GM19328 (cell line): ENCODE measurements at regions not wholly inside any gene's neighbourhood (a gene's known extent, or its start where the extent isn't known, plus 50 kb on each side); places are given as distances from the start of the nearest gene placed in this dataset.
"Not testable (repeated sequence)": the region's sequence is repeated elsewhere in the genome, so short reads cannot be mapped to it uniquely, and the experiment has no call there.

Experiments
- ATAC-seq: cut with Tn5 transposase; IDR thresholded peaks from one replicate; pipeline ENCODE4 v1.9.1; 2021; ENCODE audit warnings: mild to moderate bottlenecking, moderate library complexity; ENCODE audit not compliant: unreplicated experiment

DNA sequence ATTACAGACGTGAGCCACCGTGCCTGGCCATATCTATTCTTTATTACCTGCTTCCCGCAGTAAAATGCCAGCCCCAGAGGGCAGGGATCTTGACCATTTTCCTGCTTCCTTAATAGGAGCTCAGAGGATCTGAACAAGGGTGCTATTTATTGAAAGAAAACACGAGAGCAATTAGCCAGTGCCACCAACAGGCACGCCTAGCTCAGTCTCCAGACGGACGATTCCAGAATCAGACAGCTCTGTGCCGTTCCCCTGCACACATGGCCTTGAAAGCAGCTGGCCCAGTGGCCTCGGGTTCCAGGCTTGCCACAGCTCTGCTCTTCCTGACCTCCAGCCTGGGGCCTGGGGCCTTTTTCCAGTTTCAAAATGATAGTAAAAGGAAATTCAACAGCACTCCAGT, 135.2 kb upstream of the RFLNA start:
- no peak for ATAC-seq

DNA sequence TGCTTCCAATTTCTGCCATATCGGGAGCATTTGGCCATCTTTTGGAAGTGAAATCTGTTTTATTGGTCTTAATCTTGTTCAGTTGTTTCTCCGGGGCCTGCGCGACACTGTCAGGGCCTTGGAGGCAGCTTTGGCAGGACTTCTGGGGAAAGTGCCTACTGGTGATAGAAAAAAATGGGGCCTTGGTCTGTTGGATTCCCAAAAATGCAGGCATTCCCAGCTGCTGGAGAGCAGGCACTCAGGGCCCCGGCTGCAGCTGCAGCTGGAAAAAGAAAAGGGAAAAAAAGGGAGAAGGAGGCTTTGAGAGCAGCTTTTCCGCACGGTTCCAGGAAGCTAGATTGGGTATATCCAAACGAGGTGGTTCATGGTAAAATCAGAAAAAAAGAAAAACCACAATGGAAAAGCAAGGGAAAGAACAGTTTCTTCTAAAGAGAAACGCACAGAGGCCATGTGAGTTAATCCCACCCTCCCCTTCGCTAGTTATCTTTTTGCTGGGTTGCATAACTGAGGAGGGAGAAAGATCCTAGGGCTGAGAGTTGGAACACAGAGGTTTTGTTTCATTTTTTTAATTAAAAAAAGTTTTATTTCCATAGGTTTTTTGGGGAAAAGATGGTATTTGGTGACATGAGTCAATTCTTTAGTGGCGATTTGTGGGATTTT, 134.7 kb upstream of the RFLNA start:
- no peak for ATAC-seq

DNA sequence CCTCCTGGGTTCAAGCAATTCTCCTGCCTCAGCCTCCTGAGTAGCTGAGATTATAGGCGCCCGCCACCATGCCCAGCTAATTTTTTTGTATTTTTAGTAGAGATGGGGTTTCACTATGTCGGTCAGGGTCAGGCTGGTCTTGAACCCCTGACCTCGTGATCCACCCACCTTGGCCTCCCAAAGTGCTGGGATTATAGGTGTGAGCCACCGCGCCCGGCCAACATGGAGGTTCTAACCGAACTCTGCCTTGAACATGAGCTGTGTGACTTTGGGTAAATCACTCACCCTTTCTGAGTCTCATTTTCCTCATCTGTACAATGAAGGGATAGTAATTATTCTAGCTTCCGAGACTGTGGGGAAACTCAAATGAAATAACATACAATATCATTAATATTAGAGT, 133.5 kb upstream of the RFLNA start:
- ATAC-seq, result not testable (repeated sequence)

DNA sequence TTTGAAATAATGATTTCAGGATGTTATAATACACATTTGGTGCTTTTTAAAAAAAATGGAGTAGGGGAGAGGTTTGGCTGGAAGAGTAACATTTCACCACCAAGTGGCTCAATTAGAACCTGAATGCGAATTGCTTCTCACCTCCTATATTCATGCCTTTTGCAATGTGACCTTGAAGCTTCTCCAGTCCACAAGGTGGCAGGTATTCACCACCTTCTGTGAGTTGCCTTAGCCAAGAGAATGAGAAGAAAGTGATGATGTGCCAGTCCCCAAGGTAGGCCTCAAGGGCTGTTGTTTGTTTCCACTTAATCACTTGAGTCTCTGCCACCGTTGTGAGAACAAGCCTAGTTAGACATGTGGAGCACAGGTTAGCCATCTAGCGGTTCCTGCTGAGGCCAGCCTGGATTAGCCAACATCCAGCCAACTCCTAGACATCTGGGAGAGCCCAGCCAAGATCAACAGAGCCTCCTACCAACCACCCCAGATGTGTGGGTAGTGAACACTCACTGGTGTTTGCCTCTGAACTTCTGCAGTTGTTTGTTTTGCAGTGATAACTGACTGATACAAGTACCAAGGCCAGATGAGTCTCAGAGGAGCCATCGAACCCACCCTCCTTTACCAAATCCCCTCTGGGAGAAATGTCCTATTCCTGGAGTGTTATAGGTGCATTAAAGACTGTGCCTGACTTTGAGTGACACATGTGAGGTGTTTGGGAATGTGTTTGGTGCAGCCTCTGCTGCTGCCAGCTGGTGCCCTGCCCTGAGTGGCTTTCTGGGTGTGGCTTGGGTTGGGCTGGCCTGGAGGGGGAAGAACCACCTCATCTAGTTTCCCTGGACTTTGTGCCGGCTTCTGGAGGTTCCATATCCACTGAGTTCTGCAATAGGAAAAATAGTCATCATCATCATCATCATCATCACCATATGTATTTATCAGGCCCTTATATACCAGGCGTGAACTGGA, 132.5 kb upstream of the RFLNA start:
- no peak for ATAC-seq

DNA sequence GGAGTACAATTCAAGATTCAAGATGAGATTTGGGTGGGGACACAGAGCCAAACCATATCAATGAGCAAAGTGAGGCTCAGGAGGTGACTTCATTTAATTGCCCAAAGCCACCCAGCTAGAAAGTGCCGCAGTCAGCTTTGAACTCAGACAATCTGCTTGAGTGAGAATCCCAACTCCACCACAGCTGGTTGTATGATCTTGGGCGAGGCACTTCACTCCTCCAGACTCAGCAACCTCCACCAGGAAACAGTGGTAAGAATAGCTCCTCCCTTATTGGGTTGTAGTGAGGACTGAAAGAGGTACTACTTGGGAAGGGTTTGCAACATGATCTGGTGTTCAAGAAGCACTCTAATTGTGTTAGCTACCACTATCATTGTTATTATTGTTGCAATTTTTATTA, 129.2 kb upstream of the RFLNA start:
- ATAC-seq, result no peak

DNA sequence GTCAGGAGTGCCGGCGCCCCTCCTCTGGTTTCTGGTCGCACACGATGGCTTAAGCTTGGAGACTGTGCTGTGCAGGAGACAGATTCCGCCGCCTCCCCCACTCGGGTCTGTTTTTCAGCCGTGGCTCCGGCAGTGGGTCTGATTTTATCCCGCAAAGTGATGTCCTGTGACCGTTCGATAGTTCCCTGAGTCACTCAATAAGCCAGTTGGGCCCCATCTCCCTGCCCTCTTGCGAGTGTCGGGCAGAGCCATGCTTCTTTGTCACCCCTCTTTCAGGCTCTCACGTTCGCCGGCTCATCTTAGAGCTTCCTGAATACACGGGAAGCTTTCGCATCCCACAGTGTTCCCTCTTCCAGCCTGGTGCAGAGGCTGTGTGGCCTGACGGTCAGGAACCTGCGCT, 127.8 kb upstream of the RFLNA start:
- ATAC-seq, result no peak

DNA sequence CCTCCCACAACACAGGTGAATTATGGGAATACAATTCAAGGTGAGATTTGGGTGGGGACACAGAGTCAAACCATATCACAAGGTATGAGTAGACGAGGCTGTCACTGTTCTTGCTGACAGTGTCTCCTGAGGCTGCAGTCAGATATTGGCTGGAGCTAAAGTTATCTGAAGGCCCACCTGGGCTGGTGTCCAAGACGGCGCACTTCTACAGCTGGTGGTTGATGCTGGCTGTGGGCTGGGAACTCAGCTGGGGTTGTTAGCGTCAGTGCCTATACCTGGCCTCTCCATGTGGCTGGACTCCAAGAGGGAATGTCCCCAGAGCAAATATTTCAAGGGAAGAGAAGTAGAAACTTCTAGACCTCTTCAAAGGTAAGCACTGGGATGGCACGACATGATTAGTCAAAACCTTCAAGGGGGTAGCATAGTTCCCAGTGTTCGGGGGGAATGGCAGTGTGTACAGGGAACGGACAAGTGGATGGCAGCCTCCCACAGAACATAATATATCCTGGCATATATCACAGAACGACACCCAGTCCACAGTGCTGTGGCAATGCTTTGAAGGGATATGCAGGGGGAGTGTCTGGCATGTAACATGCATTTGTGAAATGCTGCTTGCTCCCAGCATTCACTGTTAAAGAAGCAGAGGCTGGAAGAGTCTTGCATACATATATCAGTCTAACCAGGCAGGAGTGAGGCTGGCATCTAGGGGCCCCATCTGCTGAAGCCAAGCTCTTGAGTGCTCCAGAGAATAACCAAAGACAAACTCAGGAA, 126.7 kb upstream of the RFLNA start:
- ATAC-seq, result no peak

DNA sequence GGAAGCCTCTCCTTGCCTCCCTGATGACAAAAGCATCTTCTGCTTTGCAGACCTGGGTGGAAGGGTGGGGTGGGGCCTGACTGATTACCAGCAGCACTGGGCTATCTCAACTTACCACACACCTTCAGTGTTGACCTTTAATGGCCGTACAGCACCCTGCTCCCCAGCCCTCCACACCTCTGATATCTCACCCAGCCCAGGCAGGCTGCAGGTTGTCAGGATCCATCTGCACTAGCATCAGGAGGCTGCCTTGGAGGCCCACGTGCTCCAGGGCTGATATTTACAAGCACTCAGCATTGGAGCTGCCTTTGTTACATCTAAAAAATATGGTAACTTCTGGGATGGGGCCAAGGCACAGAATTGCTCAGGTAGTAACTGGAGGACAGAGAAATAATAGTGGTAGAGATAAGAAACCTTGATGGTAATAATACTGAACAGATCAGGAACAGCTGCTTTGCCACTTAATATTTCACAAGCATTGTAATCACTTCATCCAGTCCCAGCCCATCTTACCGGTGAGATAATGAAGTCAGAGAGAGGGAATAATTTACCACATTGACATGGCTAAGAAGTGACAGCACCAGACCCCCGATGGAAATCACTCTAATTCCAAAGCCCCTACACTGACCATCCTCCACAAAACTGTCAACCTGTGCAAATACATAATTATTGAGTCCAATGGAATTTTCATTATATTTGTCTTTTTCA, 125.2 kb upstream of the RFLNA start:
- ATAC-seq, result no peak

DNA sequence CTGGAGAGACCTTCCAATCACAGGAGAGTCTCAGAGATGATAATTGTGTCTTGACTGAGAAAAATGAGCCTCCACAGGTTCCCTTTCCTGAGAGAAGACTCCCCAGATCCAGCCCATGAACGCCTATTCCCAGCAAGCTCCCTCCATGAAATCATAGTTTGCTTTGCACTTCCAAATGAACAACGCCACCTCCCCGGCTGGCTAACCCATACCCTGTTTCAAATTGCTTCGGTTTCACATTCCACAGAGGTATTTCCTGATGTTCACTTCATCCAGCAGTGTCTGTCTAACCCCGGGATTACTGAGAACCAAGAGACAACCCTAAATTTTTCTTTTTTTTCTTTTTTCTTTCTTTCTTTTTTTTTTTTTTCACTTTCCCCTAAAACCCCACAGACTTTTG, 124.1 kb upstream of the RFLNA start:
- ATAC-seq, result no peak

DNA sequence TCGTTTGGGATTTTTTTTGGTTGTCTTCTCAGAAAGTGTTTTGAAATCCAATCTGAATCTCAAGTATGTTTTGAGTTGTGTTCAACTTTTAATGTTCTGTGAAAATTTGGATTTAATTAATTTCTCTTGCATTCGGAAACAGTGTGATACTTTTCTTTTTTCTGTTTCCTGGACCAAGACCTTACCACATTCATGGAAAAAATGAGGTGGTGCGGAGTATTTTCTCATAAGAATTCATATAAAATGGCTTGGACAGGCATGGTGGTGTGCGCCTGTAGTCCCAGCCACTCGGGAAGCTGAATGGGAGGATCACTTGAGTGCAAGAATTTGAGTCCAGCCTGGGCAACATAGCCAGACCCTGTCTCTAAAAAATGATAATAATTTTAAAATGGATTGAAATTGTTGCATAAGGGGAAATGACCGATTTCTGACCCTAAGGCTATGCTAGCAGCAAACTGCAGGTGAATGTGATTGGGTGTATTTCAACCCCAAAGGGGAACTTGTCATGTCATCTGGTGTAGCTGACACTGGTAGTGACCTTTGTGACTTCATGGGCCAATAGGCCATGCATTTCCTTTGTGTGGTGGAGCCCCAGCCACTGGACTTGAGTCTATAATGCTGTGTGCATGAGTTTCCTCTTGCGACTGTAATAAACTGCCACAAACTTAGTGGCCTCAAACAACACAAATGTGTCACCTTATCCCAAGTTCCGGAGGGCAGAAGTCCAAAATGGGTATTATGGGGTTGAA, 123.5 kb upstream of the RFLNA start:
- no peak for ATAC-seq

DNA sequence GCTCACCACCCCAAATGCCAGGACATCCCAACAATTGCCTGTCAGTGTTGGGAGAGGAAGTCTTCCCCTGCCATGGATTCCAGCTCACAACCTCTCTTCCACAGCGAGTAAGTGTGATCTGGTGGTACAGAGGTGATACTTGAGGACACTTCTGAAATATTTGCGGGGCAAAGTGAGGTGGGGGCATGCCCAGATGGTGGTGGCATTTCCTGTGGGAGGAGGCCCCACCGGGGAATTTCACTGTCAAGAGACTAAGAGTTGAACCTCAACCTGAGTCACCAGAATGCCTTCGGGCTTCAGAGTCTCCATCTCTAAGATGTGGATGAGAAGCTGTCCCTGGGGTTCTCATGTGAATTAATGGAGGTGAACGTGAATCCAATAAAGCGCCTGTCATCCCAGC, 122.3 kb upstream of the RFLNA start:
- no peak for ATAC-seq

DNA sequence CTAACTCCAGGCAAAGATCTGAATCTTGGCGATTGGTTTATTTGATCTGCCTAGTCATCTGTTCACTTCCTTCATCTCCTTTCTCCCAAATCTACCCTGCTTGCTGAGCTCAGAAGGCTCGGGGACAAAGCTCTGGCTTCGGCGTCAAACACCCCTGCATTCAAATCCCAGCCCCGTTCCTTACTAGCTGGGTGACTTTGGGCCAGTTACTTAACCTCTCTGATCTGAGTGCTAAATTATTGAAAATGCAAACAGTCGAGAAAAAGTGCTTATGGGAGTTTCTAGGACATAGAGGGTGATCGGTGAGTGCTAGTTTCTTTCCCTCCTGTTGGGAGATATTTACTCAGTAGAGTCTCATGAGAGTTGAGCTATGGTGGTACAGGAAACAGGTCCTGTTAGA, 121.2 kb upstream of the RFLNA start:
- no peak for ATAC-seq

DNA sequence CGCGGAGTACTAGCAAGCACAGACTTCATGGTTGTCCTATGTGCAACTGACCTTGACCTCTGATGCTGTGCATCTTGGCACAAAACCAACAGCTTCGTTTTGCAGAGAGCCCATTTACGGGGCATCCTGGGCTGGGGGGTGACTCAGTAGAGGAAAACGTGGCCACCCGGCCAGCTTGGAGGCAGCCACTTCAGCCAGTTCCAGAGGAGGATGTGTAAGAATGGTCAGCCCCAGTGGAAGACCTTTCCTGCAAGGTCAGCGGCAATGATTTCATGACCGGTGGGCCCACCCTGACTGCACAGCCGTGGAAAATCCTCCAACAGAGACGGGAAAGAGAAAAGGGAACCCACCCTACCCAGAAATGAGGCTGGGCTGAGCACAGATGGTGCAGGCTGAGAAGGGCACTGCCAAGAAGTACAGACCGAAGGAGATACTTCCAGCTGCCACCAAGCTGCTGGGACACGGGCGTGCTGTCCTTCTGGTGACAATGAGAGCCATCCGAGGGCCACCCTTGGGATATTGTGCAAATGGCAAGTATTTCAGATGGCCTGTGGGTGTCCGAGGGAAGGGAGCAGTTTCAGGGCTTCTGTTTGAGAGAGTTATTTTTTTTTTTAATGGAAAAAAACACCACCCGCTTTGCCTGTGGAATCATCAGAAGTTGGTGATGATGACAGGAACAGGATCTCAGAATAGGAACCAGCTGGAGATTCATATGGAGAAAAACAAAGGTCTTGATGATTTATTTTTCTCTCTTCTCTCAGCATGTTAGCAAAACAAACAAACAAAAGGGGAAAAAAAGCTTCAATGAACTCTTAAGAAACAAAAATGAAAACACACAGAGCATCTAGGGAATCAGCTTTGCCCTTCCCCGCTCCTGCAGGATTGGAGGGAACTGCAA, 120.2 kb upstream of the RFLNA start:
- ATAC-seq, result no peak

DNA sequence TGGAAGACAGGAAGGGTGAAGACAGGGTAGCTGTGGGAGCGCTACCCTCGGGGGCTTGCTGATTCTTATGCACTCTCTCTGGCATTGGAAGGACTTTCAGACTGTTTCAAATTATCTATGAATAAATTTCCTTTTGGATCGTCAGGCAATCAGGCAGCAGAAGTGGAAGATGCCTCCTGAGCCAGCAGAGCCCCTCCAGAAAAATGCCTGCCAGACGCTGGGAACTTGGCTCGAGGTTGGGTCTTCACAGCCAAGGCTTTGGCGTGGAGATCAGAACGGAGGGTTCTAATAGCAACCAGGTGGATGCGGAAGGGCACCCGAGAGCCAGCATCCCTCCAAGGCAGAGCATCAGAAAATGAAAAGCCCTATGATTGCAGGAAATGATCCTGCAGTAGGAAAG, 119.2 kb upstream of the RFLNA start:
- no peak for ATAC-seq

DNA sequence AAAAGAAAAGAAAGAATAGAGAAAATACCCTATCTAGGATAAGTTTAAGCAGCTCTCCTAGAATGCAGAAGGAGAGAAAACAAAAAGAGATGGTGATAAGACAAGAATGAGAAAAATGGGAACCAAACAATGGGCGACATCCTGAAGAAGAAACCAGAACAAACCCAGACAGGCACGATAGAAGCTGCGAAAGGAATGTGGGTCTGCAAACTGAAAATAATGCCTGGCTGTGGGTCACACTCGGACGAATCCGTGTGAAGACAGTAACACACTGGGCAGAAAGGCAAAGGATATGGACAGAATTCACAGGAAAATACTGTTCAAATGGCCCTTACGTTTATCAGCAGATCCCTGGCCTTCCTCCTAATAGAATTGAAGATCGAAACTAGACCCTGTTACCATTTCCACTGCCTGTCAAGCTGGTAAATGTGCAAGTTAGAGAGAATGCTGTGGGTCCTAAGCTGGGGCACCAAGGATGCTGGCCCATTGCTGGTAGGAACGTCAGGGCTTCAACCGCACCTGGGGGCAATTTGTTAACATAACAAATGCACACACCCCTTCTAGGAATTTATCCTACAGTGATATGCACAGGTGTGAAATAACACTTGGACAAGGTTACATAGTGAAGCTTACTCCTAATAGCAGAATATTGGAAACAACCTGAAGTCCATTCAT, 117.5 kb upstream of the RFLNA start:
- no peak for ATAC-seq

DNA sequence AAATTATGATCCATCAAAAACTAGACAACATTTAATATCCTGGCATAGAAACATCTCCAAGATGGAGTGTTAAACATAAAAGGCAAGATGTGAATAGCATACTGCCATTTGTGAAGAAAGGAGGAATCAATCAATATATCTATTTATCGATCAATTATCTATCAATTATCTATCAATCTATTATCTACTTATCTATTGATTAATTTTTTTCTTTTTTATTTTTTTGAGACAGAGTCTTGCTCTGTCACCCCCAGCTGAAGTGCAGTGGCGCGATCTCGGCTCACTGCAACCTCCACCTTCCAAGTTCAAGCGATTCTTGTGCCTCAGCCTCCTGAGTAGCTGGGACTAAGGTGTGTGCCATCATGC, 117.0 kb upstream of the RFLNA start:
- no peak for ATAC-seq

DNA sequence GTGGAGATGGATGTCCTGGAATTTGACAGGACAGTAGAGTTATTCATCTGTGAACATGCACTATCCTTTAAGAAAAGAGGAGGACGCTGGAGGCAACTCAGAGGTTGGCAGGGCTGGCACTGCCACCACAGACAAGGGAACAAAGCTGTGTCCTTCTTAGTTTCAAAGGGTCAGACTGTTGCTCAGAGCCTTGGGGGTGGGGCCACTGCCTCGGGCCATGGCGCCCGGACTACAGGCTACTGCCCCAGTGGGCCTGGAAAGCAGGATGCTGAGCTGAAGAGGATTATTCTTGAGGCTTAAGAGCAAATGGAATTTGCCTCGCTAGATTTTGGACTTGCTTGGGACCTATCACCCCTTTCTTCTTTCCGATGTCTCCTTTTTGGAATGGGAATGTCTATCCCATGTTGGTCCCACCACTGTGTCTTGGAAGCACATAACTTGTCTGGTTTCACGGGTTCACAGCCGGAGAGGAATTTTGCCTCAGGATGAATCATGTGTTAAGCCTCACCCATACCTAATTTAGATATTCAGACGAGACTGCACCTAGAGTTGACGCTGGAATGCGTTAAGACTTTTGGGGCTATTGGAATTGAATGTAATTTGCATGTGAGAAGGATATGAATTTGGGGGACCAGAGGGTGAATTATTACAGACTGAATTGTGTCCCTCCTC, 114.8 kb upstream of the RFLNA start:
- ATAC-seq, result no peak

DNA sequence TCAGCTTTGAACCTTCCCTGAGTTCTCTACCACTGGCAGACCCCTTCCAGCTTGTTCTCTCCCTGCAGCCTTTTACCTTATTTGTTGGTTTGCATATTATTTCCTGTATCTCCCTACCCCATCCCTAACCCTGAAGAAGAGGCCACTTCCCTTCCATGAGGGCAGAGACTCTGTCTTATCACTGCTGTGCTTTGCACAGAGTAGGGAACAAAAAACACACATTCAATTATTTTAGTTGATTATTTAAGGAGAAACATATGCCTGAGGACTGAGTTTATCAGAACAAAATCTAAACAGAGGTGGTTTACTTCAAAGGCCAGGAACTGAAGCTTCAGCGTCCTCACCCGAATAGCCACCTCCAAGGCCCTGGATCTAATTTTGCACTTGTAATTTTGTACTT, 111.7 kb upstream of the RFLNA start:
- ATAC-seq, result no peak
